GM18868 (cell line): ENCODE measurements at regions not wholly inside any gene's neighbourhood (a gene's known extent, or its start where the extent isn't known, plus 50 kb on each side); places are given as distances from the start of the nearest gene placed in this dataset.
A peak's percentile ranks its signal among the peaks of the same experiment; 100 is the strongest.
"Not testable (repeated sequence)": the region's sequence is repeated elsewhere in the genome, so short reads cannot be mapped to it uniquely, and the experiment has no call there.

ENCODE experiments used
- ATAC-seq: cut with Tn5 transposase; IDR thresholded peaks from one replicate; pipeline ENCODE4 v1.9.1; 2021; ENCODE audit warnings: mild to moderate bottlenecking, moderate library complexity; ENCODE audit not compliant: unreplicated experiment

- ATAC-seq, result no peak
Observed at GRCh38 chr7:83306502-83306901, 143.8 kb upstream of the PCLO start.

- ATAC-seq, result no peak
Observed at GRCh38 chr7:83305027-83305426, 142.3 kb upstream of the PCLO start.

GRCh38 chr7:83301416-83301815 lies 138.7 kb upstream of the PCLO start:
- no peak for ATAC-seq

- no peak for ATAC-seq
Observed at GRCh38 chr7:83290211-83290610, 127.5 kb upstream of the PCLO start.

GRCh38 chr7:83289419-83289993 lies 126.8 kb upstream of the PCLO start:
- ATAC-seq, result no peak

- no peak for ATAC-seq
Observed at GRCh38 chr7:83280671-83281070, 118.0 kb upstream of the PCLO start.

- no peak for ATAC-seq
Observed at GRCh38 chr7:83276250-83276649, 113.6 kb upstream of the PCLO start.

GRCh38 chr7:83273699-83274098 lies 111.0 kb upstream of the PCLO start:
- ATAC-seq, result no peak

GRCh38 chr7:83271212-83272099 lies 108.8 kb upstream of the PCLO start:
- ATAC-seq, result peak; percentile 63

GRCh38 chr7:83270407-83270806 lies 107.7 kb upstream of the PCLO start:
- ATAC-seq, result no peak

- no peak for ATAC-seq
Observed at GRCh38 chr7:83267141-83267631, 104.5 kb upstream of the PCLO start.

GRCh38 chr7:83263442-83264034 lies 100.9 kb upstream of the PCLO start:
- not testable (repeated sequence) for ATAC-seq

- peak; percentile 59 for ATAC-seq
Observed at GRCh38 chr7:83259064-83259463, 96.4 kb upstream of the PCLO start.

GRCh38 chr7:83248000-83248399 lies 85.3 kb upstream of the PCLO start:
- ATAC-seq, result no peak

- not testable (repeated sequence) for ATAC-seq
Observed at GRCh38 chr7:83219231-83219630, 56.5 kb upstream of the PCLO start.

- ATAC-seq, result no peak
Observed at GRCh38 chr7:83212883-83213282, 50.2 kb upstream of the PCLO start.
